T47D (cell line): ENCODE measurements at regions not wholly inside any gene's neighbourhood (a gene's known extent, or its start where the extent isn't known, plus 50 kb on each side); places are given as distances from the start of the nearest gene placed in this dataset.

Experiments
- DNase-seq, 2 experiments: peaks; one replicate each; pipeline versions ENCODE4 v3.0.0 to v3.0.0-alpha.2; 2011 to 2012; ENCODE audit warnings: low read depth in 1 of 2, low spot score in 1 of 2
- JUND ChIP-seq: IDR thresholded peaks from 2 replicates; pipeline ENCODE4 v1.6.1; 2012; ENCODE audit warnings: low read depth
- in situ Hi-C: cut with HindIII; loops from 2 replicates; pipeline ENCODE4 v1.10.0; 2016; ENCODE audit warnings: low sequenced_read_pairs, low pct_unique_long_range_greater_than_20kb

DNA sequence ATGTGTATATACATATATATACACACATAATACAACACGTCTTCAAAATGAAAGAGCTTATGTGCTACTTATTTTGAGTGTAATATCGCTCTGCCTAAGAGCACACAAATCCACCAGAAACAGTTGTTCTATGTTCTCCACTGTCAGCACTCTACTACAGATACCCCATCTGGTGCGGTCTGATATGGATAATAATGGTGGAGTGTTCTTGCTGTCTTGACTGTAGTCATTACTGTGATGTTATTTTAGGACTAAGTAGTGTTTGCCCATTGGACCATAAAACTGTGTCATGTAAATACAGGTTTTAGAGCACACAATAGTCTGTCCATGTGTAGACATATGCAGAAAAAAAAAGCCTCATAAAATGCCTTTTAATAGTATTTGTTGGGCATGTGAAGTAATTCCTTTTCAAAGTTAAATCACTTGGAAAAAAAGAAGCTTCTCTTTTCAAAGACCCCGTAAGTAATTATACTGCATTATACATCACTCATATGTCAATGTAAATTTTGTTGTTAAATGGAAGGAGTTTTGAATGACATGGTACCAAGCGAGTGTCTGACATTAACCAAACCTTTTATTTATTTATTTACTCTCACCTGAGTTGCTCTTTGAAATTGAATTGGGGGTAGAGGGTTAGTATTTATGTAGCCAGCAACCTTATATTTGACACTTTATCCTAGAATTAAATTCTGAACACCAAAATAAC is 1249.2 kb upstream of the ZEB2 start:
- DNase-seq = no peak
- in situ Hi-C loops = no loop called here
- no peak for TF ChIP-seq JUND

DNA sequence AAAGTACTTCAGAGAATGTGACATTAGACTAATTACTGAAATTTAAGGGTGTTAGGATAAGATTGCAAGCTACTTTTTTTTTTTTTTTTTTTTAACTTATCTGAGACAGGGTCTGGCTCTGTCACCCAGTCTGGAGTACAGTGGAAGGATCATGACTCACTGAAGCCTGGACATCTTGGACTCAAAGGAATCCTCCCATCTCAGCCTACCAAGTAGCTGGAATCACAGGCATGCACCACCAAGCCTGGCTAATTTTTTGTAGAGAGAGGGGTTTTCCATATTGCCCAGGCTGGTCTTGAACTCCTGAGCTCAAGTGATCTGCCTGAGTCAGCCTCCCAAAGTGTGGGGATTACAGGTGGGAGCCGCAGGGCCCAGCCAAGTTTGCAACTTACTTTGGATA is 1246.0 kb upstream of the ZEB2 start:
- TF ChIP-seq JUND = no peak
- no peak for DNase-seq
- in situ Hi-C loops = no loop called here

DNA sequence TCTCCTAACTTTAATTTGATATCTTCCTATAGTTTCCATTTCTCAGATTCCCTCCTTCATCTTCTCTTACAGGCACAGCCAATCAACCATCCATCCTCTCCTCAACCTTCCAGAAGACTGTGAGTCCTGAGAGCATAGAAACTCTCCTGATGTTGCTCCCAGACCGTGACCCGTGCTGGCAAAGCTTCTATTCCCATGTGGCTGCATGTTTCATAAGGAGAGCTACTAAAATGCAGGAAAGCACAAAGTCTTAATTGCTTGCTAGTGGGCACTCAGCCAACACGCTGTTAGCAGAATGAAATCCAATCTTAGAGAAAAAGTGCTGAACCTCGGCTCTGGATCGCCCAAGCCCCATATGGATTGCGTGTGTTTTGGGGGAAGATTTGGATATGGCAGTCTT is 1244.7 kb upstream of the ZEB2 start:
- in situ Hi-C loops = no loop called here
- no peak for DNase-seq
- TF ChIP-seq JUND = no peak

DNA sequence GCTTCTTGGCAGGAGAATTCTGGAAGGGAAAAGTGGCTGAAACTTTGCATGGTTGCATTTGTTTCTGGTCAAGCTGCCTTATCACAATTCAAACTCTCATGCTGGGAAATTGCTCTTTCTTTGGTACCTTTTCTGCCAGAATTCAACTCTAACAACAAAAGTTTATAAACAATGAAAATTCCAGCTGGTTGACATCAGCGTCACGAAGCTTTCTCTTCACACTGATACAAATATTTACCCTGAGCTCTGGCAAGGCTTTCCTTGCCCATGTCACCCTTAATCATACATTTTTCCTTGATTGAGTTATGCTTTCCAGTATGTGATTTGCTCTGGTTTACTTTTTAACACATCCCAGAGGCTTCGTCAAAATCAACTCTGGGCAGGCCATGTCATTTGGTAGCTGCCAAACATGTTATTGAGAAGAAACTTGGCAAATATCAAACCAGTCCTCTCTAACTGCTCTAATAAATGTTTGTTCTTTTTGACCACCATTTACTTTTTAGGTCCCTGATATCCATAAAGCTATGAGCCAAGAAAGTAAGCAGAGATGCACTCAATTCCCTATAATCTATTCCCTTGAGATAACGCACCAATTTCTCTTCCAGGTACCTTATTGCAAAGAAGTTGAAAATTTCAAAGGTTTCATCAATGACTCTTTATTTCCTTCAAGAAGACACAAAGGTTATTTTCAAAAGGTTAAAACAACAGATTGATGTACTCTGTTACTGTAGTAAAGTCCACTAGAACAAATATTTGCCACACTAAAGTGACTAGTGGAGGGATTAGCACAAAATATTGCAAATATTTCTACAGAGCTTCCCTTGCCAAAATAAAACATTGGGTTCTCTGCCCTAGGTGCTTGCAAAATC is 1241.1 kb upstream of the ZEB2 start:
- no peak for TF ChIP-seq JUND
- in situ Hi-C loops = no loop called here
- no peak for DNase-seq

DNA sequence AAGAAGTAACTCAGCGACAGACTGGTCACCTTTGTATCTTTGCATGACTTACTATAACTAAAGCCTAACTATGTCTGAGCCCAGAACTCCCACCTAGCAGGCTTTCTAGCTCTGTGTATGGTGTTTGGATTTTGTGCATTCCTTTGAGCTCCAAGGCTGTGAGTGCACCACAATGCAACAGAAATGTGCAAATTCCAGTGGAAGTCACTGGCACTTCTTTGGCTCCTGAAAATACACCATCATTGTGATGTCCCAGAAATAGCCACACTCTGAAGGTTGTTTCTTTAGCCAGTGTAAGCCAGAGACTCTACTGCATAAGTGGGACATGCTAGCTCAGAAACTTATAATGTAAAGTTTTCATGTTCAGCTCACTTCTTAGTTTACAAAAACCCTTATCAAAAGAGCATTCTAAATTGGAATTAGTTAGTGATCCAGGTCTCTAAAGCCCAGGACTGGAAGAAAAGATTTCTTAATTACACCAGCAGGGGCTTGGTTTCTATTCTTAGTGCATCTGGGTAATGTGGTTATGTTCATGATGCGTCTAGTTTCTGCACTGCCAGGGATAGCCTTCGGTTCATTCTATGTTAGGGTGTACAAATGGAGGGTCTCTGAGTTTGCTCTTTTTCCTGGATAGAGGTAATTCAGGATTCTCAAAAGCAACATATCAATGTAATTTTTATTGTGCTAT is 1239.5 kb upstream of the ZEB2 start:
- no peak for DNase-seq
- no peak for TF ChIP-seq JUND
- in situ Hi-C loops = no loop called here

DNA sequence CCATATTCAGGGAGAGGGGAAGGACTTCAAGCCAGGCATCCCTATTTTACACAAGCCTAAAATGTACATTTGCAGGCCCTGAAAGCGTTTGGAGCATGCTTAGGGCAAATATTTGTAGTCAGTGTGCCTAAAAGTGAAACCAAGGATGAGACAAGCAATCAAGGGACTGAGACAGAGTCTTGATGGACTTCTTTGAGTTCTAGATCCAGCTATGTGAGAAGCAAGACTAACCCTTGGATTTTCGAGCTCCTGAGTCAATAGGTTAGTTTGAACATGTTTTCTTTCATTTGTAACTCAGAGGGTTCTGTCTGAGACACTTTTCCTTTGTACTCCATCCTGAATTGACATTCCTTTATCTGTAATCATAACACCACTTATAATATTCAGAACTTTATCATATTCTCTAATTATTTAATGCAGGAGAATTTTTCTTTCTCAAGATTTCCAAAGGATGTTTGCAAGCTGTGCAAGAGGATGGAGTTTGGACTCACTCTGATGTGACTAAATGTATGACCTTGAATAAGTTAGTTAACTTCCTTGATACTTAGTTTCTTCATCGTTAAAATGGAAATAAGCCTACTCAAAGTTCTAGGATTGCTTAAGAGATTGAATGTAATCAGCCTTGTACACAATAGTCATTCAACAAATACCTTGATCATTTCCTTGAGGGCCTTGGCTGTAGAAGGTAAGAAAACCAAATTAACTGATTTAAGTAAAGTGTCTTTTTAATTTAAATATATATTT is 1237.8 kb upstream of the ZEB2 start:
- no peak for DNase-seq
- in situ Hi-C loops = no loop called here
- TF ChIP-seq JUND = no peak

DNA sequence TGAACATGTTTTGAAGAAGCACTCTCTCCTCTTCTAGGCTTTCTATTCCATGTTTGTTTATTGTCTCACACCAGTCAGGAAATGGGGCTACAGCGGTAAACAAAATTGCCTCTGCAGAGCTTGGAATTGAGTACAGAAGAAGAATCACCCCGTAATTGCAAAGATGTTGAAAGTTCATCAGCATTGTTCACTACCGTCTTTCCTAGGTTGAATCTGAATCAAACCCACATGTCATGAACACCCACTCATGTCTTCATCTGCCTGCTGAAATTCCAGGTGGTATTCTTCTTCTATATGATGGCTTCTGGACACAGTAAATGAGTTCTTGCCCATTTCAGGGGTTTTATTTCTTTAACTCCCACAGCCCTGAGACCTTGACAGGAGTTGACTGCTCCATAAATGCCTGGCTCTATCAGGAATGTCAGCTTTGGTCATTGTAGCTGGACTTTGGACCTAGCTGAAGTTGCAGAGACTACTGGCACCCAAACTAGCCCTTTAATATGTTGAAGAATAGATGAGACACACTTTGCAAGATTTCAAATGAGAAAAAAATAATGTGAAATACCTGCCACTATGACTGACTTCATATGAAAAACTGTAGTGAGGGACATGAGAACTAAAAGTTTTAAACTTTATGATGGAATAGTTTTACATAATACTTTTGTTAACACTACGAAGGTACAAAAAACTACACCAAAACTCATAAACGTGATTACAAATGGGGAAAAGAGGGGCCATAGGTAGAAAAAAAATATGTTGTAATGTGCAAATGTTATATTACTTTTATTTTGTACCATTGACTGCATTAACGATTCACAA is 1235.3 kb upstream of the ZEB2 start:
- no peak for DNase-seq
- in situ Hi-C loops = no loop called here
- TF ChIP-seq JUND = no peak

DNA sequence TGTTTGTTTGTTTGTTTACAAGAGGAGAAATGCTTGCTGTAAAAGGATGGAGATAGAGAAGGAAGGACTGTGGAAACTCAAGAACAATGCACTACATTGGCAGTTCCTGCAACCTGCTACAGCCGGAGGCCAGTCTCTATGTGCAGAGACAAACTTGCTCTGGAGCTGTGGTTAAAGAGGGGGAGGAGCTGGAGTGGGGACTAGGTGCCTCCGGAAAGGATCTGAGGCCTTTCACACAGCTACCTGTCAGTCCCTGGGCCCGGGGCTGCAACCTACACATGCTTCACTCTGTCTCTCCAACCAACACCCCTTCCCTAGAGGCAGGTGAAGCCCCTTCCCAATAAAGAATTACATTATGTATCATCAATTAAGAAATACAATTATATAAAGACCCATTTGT is 1234.0 kb upstream of the ZEB2 start:
- TF ChIP-seq JUND = no peak
- in situ Hi-C loops = no loop called here
- peak in 1 of 2 experiments; percentile 6 for DNase-seq

DNA sequence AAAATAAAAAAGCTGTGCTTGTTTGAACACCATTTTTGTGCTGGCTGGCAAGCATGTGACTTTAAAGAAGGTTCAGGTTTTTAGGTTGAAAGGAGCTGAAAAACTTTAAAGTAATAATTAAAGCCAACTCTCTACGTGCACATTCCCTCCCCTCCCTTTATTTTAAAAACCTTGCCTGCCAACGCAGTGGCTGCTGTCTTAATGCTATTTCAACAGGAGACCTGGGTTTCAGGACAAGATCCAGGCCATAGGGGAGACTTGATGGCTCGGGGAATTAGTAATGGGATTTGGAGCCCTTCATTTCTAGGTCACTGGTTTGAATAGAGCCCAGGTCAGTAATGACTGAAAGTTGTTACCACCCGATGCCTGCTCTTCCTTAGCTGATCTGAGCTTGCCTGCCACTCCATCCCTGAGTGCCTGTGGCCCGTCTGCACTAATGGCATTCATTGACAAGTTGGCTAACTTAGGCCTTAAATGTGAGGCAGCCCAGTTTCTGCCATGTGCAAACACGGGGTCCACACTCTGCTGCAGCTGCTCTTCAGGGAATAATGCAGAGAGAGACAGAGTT is 1233.2 kb upstream of the ZEB2 start:
- TF ChIP-seq JUND = no peak
- in situ Hi-C loops = no loop called here
- no peak for DNase-seq

DNA sequence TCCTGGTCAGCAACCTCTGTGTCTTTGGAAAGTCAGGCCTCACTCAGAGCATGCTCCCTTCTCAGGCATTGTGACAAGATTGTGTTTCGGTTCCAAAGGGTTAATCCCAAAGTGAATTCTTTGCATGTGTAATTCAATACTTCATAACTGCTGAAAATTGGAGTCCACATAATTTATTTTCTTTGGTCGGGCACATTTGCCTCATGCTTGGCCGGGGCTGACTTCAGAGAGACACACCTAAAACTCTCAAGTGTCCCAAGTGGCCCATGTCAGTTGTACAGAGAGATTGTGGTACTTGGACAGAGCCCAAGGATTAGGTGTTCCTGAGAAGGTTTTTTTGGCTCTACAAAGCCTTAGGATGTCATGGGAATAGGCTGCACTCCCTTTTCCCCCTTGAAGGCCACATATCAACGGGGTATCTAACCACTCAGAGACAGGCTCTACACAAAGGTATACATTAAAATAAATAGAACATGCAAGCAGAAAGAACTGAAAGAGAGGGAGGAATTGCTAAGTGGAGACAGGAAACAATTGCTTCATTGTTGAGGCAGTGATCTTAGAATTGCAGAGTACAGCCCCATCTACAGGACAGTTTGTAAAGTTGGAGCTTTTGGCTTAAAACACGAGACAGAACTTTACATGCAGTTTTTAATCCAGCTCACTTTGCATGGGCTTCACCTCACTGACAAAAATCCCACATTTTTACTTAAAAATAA is 1232.3 kb upstream of the ZEB2 start:
- TF ChIP-seq JUND = no peak
- peak; percentile 8 to 58 for DNase-seq
- in situ Hi-C loops = no loop called here

DNA sequence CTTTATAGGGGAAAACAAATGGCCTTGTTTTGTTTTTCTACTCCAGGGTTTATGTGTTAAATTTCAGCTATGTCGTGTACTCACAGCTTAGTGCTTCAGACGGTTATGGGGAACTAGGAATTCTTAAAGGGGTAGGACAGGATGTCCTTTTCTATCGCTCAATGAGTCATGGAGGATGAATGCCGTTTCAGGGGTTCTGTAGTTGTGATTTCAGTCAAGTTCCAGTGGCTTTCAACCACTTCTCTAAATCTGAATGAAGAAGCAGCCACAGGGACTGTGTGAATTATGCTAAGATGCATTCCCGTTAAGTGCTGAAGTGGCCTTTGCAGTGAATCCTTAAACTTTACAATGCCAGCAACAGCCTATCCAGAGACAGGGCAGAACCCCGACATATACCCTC is 1231.7 kb upstream of the ZEB2 start:
- DNase-seq = no peak
- in situ Hi-C loops = no loop called here
- no peak for TF ChIP-seq JUND
